Suprapubic skin (tissue), 4 donors: ENCODE measurements at regions not wholly inside any gene's neighbourhood (a gene's known extent, or its start where the extent isn't known, plus 50 kb on each side); places are given as distances from the start of the nearest gene placed in this dataset.

Source experiments
- DNase-seq, 2 donors: peaks; one replicate each; pipeline ENCODE4 v3.0.0-alpha.2; 2019; ENCODE audit warnings: low spot score in 2 of 2
- H3K27ac ChIP-seq: fragments of 200-600 bp; sonication (generic); one replicate; pipeline ENCODE4 v1.5.1; 2019
- H3K27me3 ChIP-seq: fragments of 200-600 bp; sonication (generic); one replicate; pipeline ENCODE4 v1.5.1; 2019
- H3K36me3 ChIP-seq: fragments of 200-600 bp; sonication (generic); one replicate; pipeline ENCODE4 v1.5.1; 2019
- H3K4me1 ChIP-seq: fragments of 200-600 bp; sonication (generic); one replicate; pipeline ENCODE4 v1.5.1; 2019
- H3K4me3 ChIP-seq: fragments of 200-600 bp; sonication (generic); one replicate; pipeline ENCODE4 v1.5.1; 2019; ENCODE audit warnings: mild to moderate bottlenecking
- H3K9me3 ChIP-seq: fragments of 200-600 bp; sonication (generic); one replicate; pipeline ENCODE4 v1.5.1; 2019
- CTCF ChIP-seq, 2 donors: fragments of 200-600 bp in 1 of 2; fragments of 450-650 bp in 1 of 2; sonication (generic) in 1 of 2; IDR thresholded peaks; one replicate each; pipeline ENCODE4 v1.5.1; 2016 to 2019; ENCODE audit warnings: antibody characterized with exemption in 2 of 2, mild to moderate bottlenecking in 1 of 2, moderate library complexity in 1 of 2
- EP300 ChIP-seq: sonication (generic); formaldehyde crosslinking; IDR thresholded peaks from one replicate; pipeline ENCODE4 v1.6.1; 2017; ENCODE audit warnings: antibody characterized with exemption
- POLR2A ChIP-seq, 2 donors: fragments of 450-650 bp; IDR thresholded peaks; one replicate each; pipeline ENCODE4 v1.6.1; 2017; ENCODE audit warnings: antibody characterized with exemption in 2 of 2, mild to moderate bottlenecking in 2 of 2, moderate library complexity in 2 of 2
- POLR2AphosphoS5 ChIP-seq, 3 donors: sonication (generic); formaldehyde crosslinking; IDR thresholded peaks; one replicate each; pipeline ENCODE4 v1.6.1; 2017; ENCODE audit warnings: antibody characterized with exemption in 3 of 3
- WGBS: methylation state at CpG from one replicate; pipeline ENCODE4 v1.1.5; 2018; 5-methylcytosine and 5-hydroxymethylcytosine counted together

DNA sequence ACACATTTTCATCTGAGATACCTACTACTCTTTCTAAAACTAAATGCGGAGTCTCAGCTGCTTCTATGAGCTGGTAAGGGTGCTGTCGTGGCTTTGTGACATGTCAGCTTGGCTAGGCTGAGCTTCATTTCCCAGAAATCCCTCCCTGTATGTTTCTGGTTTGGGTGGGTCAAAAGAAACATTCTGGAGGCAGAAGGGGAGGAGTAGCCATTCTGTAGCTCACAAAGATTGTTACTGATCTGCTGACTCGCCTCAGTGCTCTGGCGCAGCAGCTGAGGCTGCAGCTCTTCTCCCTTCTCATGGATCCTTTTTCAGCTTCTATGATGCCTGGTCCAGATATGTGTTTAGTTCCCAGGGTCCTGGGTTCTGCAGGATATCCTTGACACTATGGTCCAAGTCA is 114.7 kb downstream of the RAP2A start:
- no peak overlapping the region for H3K4me3 ChIP-seq
- 48% methylated on average over 4 of the region's 4 CpGs for WGBS
- no peak for DNase-seq
- no peaks in the 10 kb centered on the region for H3K4me1 ChIP-seq
- no peaks in the 10 kb centered on the region for H3K27me3 ChIP-seq
- TF ChIP-seq EP300 (no peak), CTCF (IDR thresholded peaks at IDR 0.05) (no peak), POLR2AphosphoS5 (IDR thresholded peaks at IDR 0.05) (no peak), POLR2A (IDR thresholded peaks at IDR 0.05) (no peak)
- no peaks in the 10 kb centered on the region for H3K36me3 ChIP-seq
- peak overlapping the region; percentile 44 for H3K27ac ChIP-seq
- no peaks in the 10 kb centered on the region for H3K9me3 ChIP-seq

GRCh38 chr13:97549201-97549600 is 115.2 kb downstream of the RAP2A start:
- Histone ChIP-seq H3K9me3 (no peaks in the 10 kb centered on the region), H3K36me3 (no peaks in the 10 kb centered on the region), H3K27me3 (no peaks in the 10 kb centered on the region), H3K4me3 (no peak overlapping the region), H3K4me1 (no peaks in the 10 kb centered on the region), H3K27ac (peak overlapping the region; percentile 54)
- 63% methylated on average over 1 of the region's 1 CpG for WGBS
- no peak for DNase-seq
- no peak for TF ChIP-seq POLR2AphosphoS5 (IDR thresholded peaks at IDR 0.05)
- no peak for TF ChIP-seq CTCF (IDR thresholded peaks at IDR 0.05)
- no peak for TF ChIP-seq POLR2A (IDR thresholded peaks at IDR 0.05)
- no peak for TF ChIP-seq EP300

DNA sequence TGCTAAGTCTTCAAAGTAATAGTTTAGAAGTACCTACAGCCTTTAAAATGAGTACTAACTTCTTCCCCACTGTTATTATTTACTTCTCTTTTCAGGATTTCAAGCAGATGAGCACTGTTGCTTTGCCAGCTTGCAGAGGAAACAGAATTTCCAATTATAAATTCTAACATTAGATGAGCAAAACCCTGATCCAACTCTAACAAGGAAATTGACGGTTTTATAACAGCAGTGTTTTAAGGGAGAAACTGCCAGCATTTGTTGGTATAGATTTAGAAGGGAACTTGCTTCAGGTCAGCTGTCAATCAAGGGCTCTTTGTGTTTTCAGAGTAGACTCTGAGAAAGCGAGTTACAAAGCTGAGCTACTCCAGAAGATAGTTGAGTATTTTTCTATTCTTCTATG is 120.5 kb downstream of the RAP2A start:
- Histone ChIP-seq H3K4me3 (no peak overlapping the region), H3K27me3 (no peaks in the 10 kb centered on the region), H3K9me3 (no peaks in the 10 kb centered on the region), H3K4me1 (no peaks in the 10 kb centered on the region), H3K36me3 (no peaks in the 10 kb centered on the region), H3K27ac (no peak overlapping the region)
- no peak for TF ChIP-seq EP300
- WGBS, result 46% methylated on average over 2 of the region's 2 CpGs
- DNase-seq, result no peak

DNA sequence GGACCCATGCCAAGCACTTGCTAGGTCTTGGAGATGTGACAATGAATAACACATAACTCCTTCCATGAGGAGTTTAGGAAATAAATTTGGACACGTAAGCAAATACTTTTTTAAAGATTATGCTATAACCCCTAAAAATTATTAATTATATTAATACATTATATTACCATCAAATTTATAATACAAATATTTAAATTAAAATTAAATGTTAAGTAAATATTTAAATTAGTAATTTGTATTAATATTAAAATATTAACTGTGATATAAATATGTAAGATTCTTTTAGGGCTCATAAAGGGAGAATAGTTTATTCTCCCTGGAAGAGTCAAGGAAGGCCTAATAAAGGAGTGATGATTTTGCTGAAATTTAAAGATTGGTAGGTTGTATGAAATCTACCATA is 121.1 kb downstream of the RAP2A start:
- no peak for DNase-seq
- Histone ChIP-seq H3K36me3 (no peaks in the 10 kb centered on the region), H3K4me3 (no peak overlapping the region), H3K27me3 (no peaks in the 10 kb centered on the region), H3K4me1 (no peaks in the 10 kb centered on the region), H3K9me3 (no peaks in the 10 kb centered on the region), H3K27ac (no peak overlapping the region)
- TF ChIP-seq CTCF (IDR thresholded peaks at IDR 0.05) (no peak), POLR2AphosphoS5 (IDR thresholded peaks at IDR 0.05) (no peak), POLR2A (IDR thresholded peaks at IDR 0.05) (no peak), EP300 (no peak)
- WGBS, result 93% methylated on average over 1 of the region's 1 CpG

GRCh38 chr13:97559030-97559429 is 125.1 kb downstream of the RAP2A start:
- Histone ChIP-seq H3K4me1 (no peaks in the 10 kb centered on the region), H3K4me3 (no peak overlapping the region), H3K9me3 (no peaks in the 10 kb centered on the region), H3K36me3 (no peaks in the 10 kb centered on the region), H3K27ac (no peak overlapping the region), H3K27me3 (no peaks in the 10 kb centered on the region)
- WGBS, result 82% methylated on average over 2 of the region's 2 CpGs
- no peak for DNase-seq
- TF ChIP-seq EP300 (no peak), CTCF (IDR thresholded peaks at IDR 0.05) (no peak), POLR2A (IDR thresholded peaks at IDR 0.05) (no peak), POLR2AphosphoS5 (IDR thresholded peaks at IDR 0.05) (no peak)

- Histone ChIP-seq H3K27me3 (no peaks in the 10 kb centered on the region), H3K9me3 (no peaks in the 10 kb centered on the region)
These were observed 126.0 kb downstream of the RAP2A start for GRCh38 chr13:97559981-97560380.

More at GRCh38 chr13:97559981-97560380, 126.0 kb downstream of the RAP2A start:
- no peak overlapping the region for H3K4me3 ChIP-seq
- no peak overlapping the region for H3K27ac ChIP-seq
- DNase-seq, result no peak
- H3K36me3 ChIP-seq, result no peaks in the 10 kb centered on the region
- TF ChIP-seq POLR2A (IDR thresholded peaks at IDR 0.05), result no peak
- no peak for TF ChIP-seq POLR2AphosphoS5 (IDR thresholded peaks at IDR 0.05)
- H3K4me1 ChIP-seq, result no peaks in the 10 kb centered on the region
- 88% methylated on average over 3 of the region's 3 CpGs for WGBS
